ENCODE measurements at regions not wholly inside any gene's neighbourhood (a gene's known extent, or its start where the extent isn't known, plus 50 kb on each side); places are given as distances from the start of the nearest gene placed in this dataset.

- H3K27ac ChIP-seq (ENCODE audit: low read length, poor library complexity, severe bottlenecking) = no peak overlapping the region
- H3K18ac ChIP-seq (ENCODE audit: low read depth in 1 of 2, low read length in 2 of 2) = no peak overlapping the region
- no peak overlapping the region for H3K23ac ChIP-seq (ENCODE audit: low read length in 2 of 2)
- H3K36me3 ChIP-seq (ENCODE audit: control insufficient read depth in 1 of 2, insufficient read depth in 2 of 2, low read depth in 1 of 2, low read length in 2 of 2) = no peaks in the 10 kb centered on the region
- H3K14ac ChIP-seq (ENCODE audit: low read length in 2 of 2) = no peak overlapping the region
- no peak overlapping the region for H2BK5ac ChIP-seq (ENCODE audit: low read depth, low read length, poor library complexity, severe bottlenecking)
- H2BK12ac ChIP-seq (ENCODE audit: low read length in 2 of 2) = no peak overlapping the region
- H3K4me3 ChIP-seq (ENCODE audit: insufficient read depth in 1 of 2, low read depth in 1 of 2, low read length in 2 of 2) = no peak overlapping the region
- H3K4ac ChIP-seq (ENCODE audit: low read depth in 1 of 2, low read length in 2 of 2) = no peak overlapping the region
- no peak overlapping the region for H2BK15ac ChIP-seq (ENCODE audit: low read depth, poor library complexity, severe bottlenecking)
- H2AK5ac ChIP-seq (ENCODE audit: low read length, severe bottlenecking) = no peak overlapping the region
- H3K4me1 ChIP-seq (ENCODE audit: control insufficient read depth, insufficient read depth, low read depth, low read length) = no peaks in the 10 kb centered on the region
- H2BK120ac ChIP-seq (ENCODE audit: low read depth, low read length) = no peak overlapping the region
- 92% methylated on average over 1 of the region's 1 CpG for WGBS
- H4K91ac ChIP-seq (ENCODE audit: low read length) = no peak overlapping the region
- H3K4me2 ChIP-seq (ENCODE audit: low read length, poor library complexity, severe bottlenecking) = no peak overlapping the region
- DNase-seq = no peak
- H4K8ac ChIP-seq (ENCODE audit: low read length) = no peak overlapping the region
- no peaks in the 10 kb centered on the region for H3K79me1 ChIP-seq (replicated peaks; ENCODE audit: low read length, poor library complexity, severe bottlenecking)
- no peak overlapping the region for H3K9ac ChIP-seq (ENCODE audit: low read length)
- H3K27me3 ChIP-seq (ENCODE audit: control insufficient read depth in 1 of 2, insufficient read depth in 1 of 2, low read length in 2 of 2) = no peaks in the 10 kb centered on the region
- peaks cover 21% of the 10 kb centered on the region for H3K9me3 ChIP-seq (ENCODE audit: control insufficient read depth, low read length)
- H2AFZ ChIP-seq (ENCODE audit: low read depth, low read length) = no peak overlapping the region
Measured at GRCh38 chr4:33685939-33686338, 2558.4 kb downstream of the ARAP2 start.

GRCh38 chr4:33696041-33696440, 2548.3 kb downstream of the ARAP2 start:
- Histone ChIP-seq H4K91ac (ENCODE audit: low read length) (no peak overlapping the region), H2BK12ac (ENCODE audit: low read length in 2 of 2) (no peak overlapping the region), H3K27me3 (ENCODE audit: control insufficient read depth in 1 of 2, insufficient read depth in 1 of 2, low read length in 2 of 2) (no peaks in the 10 kb centered on the region), H4K8ac (ENCODE audit: low read length) (no peak overlapping the region), H2BK5ac (ENCODE audit: low read depth, low read length, poor library complexity, severe bottlenecking) (no peak overlapping the region), H3K4me3 (ENCODE audit: insufficient read depth in 1 of 2, low read depth in 1 of 2, low read length in 2 of 2) (no peak overlapping the region), H3K14ac (ENCODE audit: low read length in 2 of 2) (no peak overlapping the region), H3K4me1 (ENCODE audit: control insufficient read depth, insufficient read depth, low read depth, low read length) (no peaks in the 10 kb centered on the region), H3K79me1 (replicated peaks; ENCODE audit: low read length, poor library complexity, severe bottlenecking) (no peaks in the 10 kb centered on the region), H3K9ac (ENCODE audit: low read length) (no peak overlapping the region), H3K18ac (ENCODE audit: low read depth in 1 of 2, low read length in 2 of 2) (no peak overlapping the region), H2AK5ac (ENCODE audit: low read length, severe bottlenecking) (no peak overlapping the region), H3K4me2 (ENCODE audit: low read length, poor library complexity, severe bottlenecking) (no peak overlapping the region), H3K27ac (ENCODE audit: low read length, poor library complexity, severe bottlenecking) (no peak overlapping the region), H3K36me3 (ENCODE audit: control insufficient read depth in 1 of 2, insufficient read depth in 2 of 2, low read depth in 1 of 2, low read length in 2 of 2) (no peaks in the 10 kb centered on the region), H3K23ac (ENCODE audit: low read length in 2 of 2) (no peak overlapping the region), H3K9me3 (ENCODE audit: control insufficient read depth, low read length) (peaks cover 7% of the 10 kb centered on the region), H2BK15ac (ENCODE audit: low read depth, poor library complexity, severe bottlenecking) (no peak overlapping the region), H3K4ac (ENCODE audit: low read depth in 1 of 2, low read length in 2 of 2) (no peak overlapping the region), H2AFZ (ENCODE audit: low read depth, low read length) (no peak overlapping the region), H2BK120ac (ENCODE audit: low read depth, low read length) (no peak overlapping the region)
- DNase-seq = peak; percentile 63

- no peaks in the 10 kb centered on the region for H3K27me3 ChIP-seq (ENCODE audit: control insufficient read depth in 1 of 2, insufficient read depth in 1 of 2, low read length in 2 of 2)
- H3K4ac ChIP-seq (ENCODE audit: low read depth in 1 of 2, low read length in 2 of 2) = no peak overlapping the region
- H3K9me3 ChIP-seq (ENCODE audit: control insufficient read depth, low read length) = peaks cover 7% of the 10 kb centered on the region
- no peak overlapping the region for H2BK5ac ChIP-seq (ENCODE audit: low read depth, low read length, poor library complexity, severe bottlenecking)
- H3K23ac ChIP-seq (ENCODE audit: low read length in 2 of 2) = no peak overlapping the region
- no peak overlapping the region for H3K18ac ChIP-seq (ENCODE audit: low read depth in 1 of 2, low read length in 2 of 2)
- WGBS = no CpG with 5 or more reads among the region's 2 CpGs
- no peaks in the 10 kb centered on the region for H3K4me1 ChIP-seq (ENCODE audit: control insufficient read depth, insufficient read depth, low read depth, low read length)
- H2BK15ac ChIP-seq (ENCODE audit: low read depth, poor library complexity, severe bottlenecking) = no peak overlapping the region
- no peak overlapping the region for H4K8ac ChIP-seq (ENCODE audit: low read length)
- H2AK5ac ChIP-seq (ENCODE audit: low read length, severe bottlenecking) = no peak overlapping the region
- no peaks in the 10 kb centered on the region for H3K79me1 ChIP-seq (replicated peaks; ENCODE audit: low read length, poor library complexity, severe bottlenecking)
- H3K4me3 ChIP-seq (ENCODE audit: insufficient read depth in 1 of 2, low read depth in 1 of 2, low read length in 2 of 2) = no peak overlapping the region
- H3K9ac ChIP-seq (ENCODE audit: low read length) = no peak overlapping the region
- H2AFZ ChIP-seq (ENCODE audit: low read depth, low read length) = no peak overlapping the region
- H3K14ac ChIP-seq (ENCODE audit: low read length in 2 of 2) = no peak overlapping the region
- no peaks in the 10 kb centered on the region for H3K36me3 ChIP-seq (ENCODE audit: control insufficient read depth in 1 of 2, insufficient read depth in 2 of 2, low read depth in 1 of 2, low read length in 2 of 2)
- no peak overlapping the region for H2BK120ac ChIP-seq (ENCODE audit: low read depth, low read length)
- H2BK12ac ChIP-seq (ENCODE audit: low read length in 2 of 2) = no peak overlapping the region
- H4K91ac ChIP-seq (ENCODE audit: low read length) = no peak overlapping the region
- no peak overlapping the region for H3K4me2 ChIP-seq (ENCODE audit: low read length, poor library complexity, severe bottlenecking)
- H3K27ac ChIP-seq (ENCODE audit: low read length, poor library complexity, severe bottlenecking) = no peak overlapping the region
- DNase-seq = peak; percentile 13
Measured at GRCh38 chr4:33696586-33696985, 2547.7 kb downstream of the ARAP2 start.

- H4K91ac ChIP-seq (ENCODE audit: low read length) = no peak overlapping the region
Measured at GRCh38 chr4:33709247-33709646, 2535.1 kb downstream of the ARAP2 start.

More at GRCh38 chr4:33709247-33709646, 2535.1 kb downstream of the ARAP2 start:
- Histone ChIP-seq H2BK15ac (ENCODE audit: low read depth, poor library complexity, severe bottlenecking) (no peak overlapping the region), H2BK120ac (ENCODE audit: low read depth, low read length) (no peak overlapping the region), H2AFZ (ENCODE audit: low read depth, low read length) (no peak overlapping the region), H2BK5ac (ENCODE audit: low read depth, low read length, poor library complexity, severe bottlenecking) (no peak overlapping the region), H3K18ac (ENCODE audit: low read depth in 1 of 2, low read length in 2 of 2) (no peak overlapping the region), H3K4ac (ENCODE audit: low read depth in 1 of 2, low read length in 2 of 2) (no peak overlapping the region), H3K36me3 (ENCODE audit: control insufficient read depth in 1 of 2, insufficient read depth in 2 of 2, low read depth in 1 of 2, low read length in 2 of 2) (no peaks in the 10 kb centered on the region), H3K27me3 (ENCODE audit: control insufficient read depth in 1 of 2, insufficient read depth in 1 of 2, low read length in 2 of 2) (no peaks in the 10 kb centered on the region), H3K4me1 (ENCODE audit: control insufficient read depth, insufficient read depth, low read depth, low read length) (no peaks in the 10 kb centered on the region), H3K9ac (ENCODE audit: low read length) (peak overlapping the region; percentile 33), H3K4me2 (ENCODE audit: low read length, poor library complexity, severe bottlenecking) (no peak overlapping the region), H2BK12ac (ENCODE audit: low read length in 2 of 2) (no peak overlapping the region), H3K23ac (ENCODE audit: low read length in 2 of 2) (no peak overlapping the region), H4K8ac (ENCODE audit: low read length) (no peak overlapping the region), H2AK5ac (ENCODE audit: low read length, severe bottlenecking) (no peak overlapping the region), H3K9me3 (ENCODE audit: control insufficient read depth, low read length) (peaks cover 25% of the 10 kb centered on the region), H3K27ac (ENCODE audit: low read length, poor library complexity, severe bottlenecking) (no peak overlapping the region), H3K79me1 (replicated peaks; ENCODE audit: low read length, poor library complexity, severe bottlenecking) (no peaks in the 10 kb centered on the region), H3K14ac (ENCODE audit: low read length in 2 of 2) (no peak overlapping the region), H3K4me3 (ENCODE audit: insufficient read depth in 1 of 2, low read depth in 1 of 2, low read length in 2 of 2) (no peak overlapping the region)
- peak; percentile 29 for DNase-seq
- 84% methylated on average over 3 of the region's 3 CpGs for WGBS
